ENCODE measurements at regions not wholly inside any gene's neighbourhood (a gene's known extent, or its start where the extent isn't known, plus 50 kb on each side); places are given as distances from the start of the nearest gene placed in this dataset.

GRCh38 chr11:15884777-15885540, 471.4 kb downstream of the SOX6 start (continued):
- peak; percentile 69 for TF ChIP-seq ZFP36 (IDR thresholded peaks at IDR 0.05; ENCODE audit: low read depth, low read length, partially characterized antibody)
- TF ChIP-seq, protein P1, sequence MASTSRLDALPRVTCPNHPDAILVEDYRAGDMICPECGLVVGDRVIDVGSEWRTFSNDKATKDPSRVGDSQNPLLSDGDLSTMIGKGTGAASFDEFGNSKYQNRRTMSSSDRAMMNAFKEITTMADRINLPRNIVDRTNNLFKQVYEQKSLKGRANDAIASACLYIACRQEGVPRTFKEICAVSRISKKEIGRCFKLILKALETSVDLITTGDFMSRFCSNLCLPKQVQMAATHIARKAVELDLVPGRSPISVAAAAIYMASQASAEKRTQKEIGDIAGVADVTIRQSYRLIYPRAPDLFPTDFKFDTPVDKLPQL (IDR thresholded peaks at IDR 0.05; ENCODE audit: extremely low read depth, insufficient read length), result no peak
- TF ChIP-seq ZBTB11 (CRISPR knock-in tag; IDR thresholded peaks at IDR 0.05), result no peak
- peak; percentile 68 for TF ChIP-seq BRD9 (IDR thresholded peaks at IDR 0.05; ENCODE audit: low read depth, partially characterized antibody)
- TF ChIP-seq, protein P2, sequence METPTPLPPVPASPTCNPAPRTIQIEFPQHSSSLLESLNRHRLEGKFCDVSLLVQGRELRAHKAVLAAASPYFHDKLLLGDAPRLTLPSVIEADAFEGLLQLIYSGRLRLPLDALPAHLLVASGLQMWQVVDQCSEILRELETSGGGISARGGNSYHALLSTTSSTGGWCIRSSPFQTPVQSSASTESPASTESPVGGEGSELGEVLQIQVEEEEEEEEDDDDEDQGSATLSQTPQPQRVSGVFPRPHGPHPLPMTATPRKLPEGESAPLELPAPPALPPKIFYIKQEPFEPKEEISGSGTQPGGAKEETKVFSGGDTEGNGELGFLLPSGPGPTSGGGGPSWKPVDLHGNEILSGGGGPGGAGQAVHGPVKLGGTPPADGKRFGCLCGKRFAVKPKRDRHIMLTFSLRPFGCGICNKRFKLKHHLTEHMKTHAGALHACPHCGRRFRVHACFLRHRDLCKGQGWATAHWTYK (CRISPR knock-in tag; IDR thresholded peaks at IDR 0.05), result no peak
- no peak for TF ChIP-seq SREBF2 (CRISPR knock-in tag; IDR thresholded peaks at IDR 0.05)
- TF ChIP-seq, protein P3, sequence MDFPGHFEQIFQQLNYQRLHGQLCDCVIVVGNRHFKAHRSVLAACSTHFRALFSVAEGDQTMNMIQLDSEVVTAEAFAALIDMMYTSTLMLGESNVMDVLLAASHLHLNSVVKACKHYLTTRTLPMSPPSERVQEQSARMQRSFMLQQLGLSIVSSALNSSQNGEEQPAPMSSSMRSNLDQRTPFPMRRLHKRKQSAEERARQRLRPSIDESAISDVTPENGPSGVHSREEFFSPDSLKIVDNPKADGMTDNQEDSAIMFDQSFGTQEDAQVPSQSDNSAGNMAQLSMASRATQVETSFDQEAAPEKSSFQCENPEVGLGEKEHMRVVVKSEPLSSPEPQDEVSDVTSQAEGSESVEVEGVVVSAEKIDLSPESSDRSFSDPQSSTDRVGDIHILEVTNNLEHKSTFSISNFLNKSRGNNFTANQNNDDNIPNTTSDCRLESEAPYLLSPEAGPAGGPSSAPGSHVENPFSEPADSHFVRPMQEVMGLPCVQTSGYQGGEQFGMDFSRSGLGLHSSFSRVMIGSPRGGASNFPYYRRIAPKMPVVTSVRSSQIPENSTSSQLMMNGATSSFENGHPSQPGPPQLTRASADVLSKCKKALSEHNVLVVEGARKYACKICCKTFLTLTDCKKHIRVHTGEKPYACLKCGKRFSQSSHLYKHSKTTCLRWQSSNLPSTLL (IDR thresholded peaks at IDR 0.05), result no peak
- TF ChIP-seq ERF (CRISPR knock-in tag; IDR thresholded peaks at IDR 0.05), result no peak
- no peak for TF ChIP-seq FOXA1 (IDR thresholded peaks at IDR 0.05; ENCODE audit: borderline replicate concordance)
- no peak; the same call in 1 of the 2 replicates for TF ChIP-seq ZBTB7A (IDR thresholded peaks at IDR 0.05; ENCODE audit: borderline replicate concordance, control insufficient read depth, low read depth, low read length)
- TF ChIP-seq HNRNPK (IDR thresholded peaks at IDR 0.05; ENCODE audit: low read depth, low read length, poor library complexity, severe bottlenecking), result no peak
- TF ChIP-seq HDAC2 (IDR thresholded peaks at IDR 0.05), result peak; percentile 46; the same call in 1 of the 2 replicates
- no peak for TF ChIP-seq ELF1 (tag; IDR thresholded peaks at IDR 0.05)
- TF ChIP-seq, protein P4, sequence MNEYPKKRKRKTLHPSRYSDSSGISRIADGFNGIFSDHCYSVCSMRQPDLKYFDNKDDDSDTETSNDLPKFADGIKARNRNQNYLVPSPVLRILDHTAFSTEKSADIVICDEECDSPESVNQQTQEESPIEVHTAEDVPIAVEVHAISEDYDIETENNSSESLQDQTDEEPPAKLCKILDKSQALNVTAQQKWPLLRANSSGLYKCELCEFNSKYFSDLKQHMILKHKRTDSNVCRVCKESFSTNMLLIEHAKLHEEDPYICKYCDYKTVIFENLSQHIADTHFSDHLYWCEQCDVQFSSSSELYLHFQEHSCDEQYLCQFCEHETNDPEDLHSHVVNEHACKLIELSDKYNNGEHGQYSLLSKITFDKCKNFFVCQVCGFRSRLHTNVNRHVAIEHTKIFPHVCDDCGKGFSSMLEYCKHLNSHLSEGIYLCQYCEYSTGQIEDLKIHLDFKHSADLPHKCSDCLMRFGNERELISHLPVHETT (CRISPR knock-in tag; conservative IDR thresholded peaks at IDR 0.05 in 1 of 2, IDR thresholded peaks at IDR 0.05 in 1 of 2), result no peak
- TF ChIP-seq EP300 (IDR thresholded peaks at IDR 0.05; ENCODE audit: low read length), result no peak
- no peak for TF ChIP-seq ZNF766 (CRISPR knock-in tag; conservative IDR thresholded peaks at IDR 0.05)
- no peak for TF ChIP-seq CGGBP1 (CRISPR knock-in tag; IDR thresholded peaks at IDR 0.05)
- TF ChIP-seq SUPT5H (IDR thresholded peaks at IDR 0.05), result no peak
